ENCODE measurements at regions not wholly inside any gene's neighbourhood (a gene's known extent, or its start where the extent isn't known, plus 50 kb on each side); places are given as distances from the start of the nearest gene placed in this dataset.

GRCh38 chr4:38205261-38205660 lies 245.1 kb downstream of the PTTG2 start:
- TF ChIP-seq EZH2 (IDR thresholded peaks at IDR 0.05; ENCODE audit: borderline replicate concordance, low read depth, low read length, poor library complexity, severe bottlenecking), result no peak
- no peak for TF ChIP-seq CTCF (conservative IDR thresholded peaks at IDR 0.05; ENCODE audit: low read depth, low read length)
- intact Hi-C loops (cut with micrococcal nuclease; ENCODE audit: unreplicated experiment), result no loop called here
- Histone ChIP-seq H3K4me3 (ENCODE audit: low read depth, low read length, poor library complexity, severe bottlenecking) (no peak overlapping the region), H3K9me3 (ENCODE audit: low read depth, low read length, poor library complexity, severe bottlenecking) (no peaks in the 10 kb centered on the region), H3K4me1 (ENCODE audit: insufficient read depth, low read length, poor library complexity, severe bottlenecking) (no peaks in the 10 kb centered on the region), H3K27ac (ENCODE audit: low read depth, low read length, poor library complexity, severe bottlenecking) (no peak overlapping the region), H3K36me3 (ENCODE audit: insufficient read depth, low read length, poor library complexity, severe bottlenecking) (no peaks in the 10 kb centered on the region), H3K27me3 (replicated peaks; ENCODE audit: insufficient read depth, low read depth, low read length, poor library complexity) (no peaks in the 10 kb centered on the region)
- BruUV-seq (replicated peaks), result no TSS peak
- CTCF ChIA-PET, result no interaction called here
- POLR2A ChIA-PET (ENCODE audit: low non-redundant PET), result no interaction called here
- DNase-seq (ENCODE audit: low spot score), result no peak

- Histone ChIP-seq H3K4me1 (ENCODE audit: insufficient read depth, low read length, poor library complexity, severe bottlenecking) (no peaks in the 10 kb centered on the region), H3K4me3 (ENCODE audit: low read depth, low read length, poor library complexity, severe bottlenecking) (no peak overlapping the region), H3K36me3 (ENCODE audit: insufficient read depth, low read length, poor library complexity, severe bottlenecking) (no peaks in the 10 kb centered on the region), H3K9me3 (ENCODE audit: low read depth, low read length, poor library complexity, severe bottlenecking) (no peaks in the 10 kb centered on the region), H3K27me3 (replicated peaks; ENCODE audit: insufficient read depth, low read depth, low read length, poor library complexity) (no peaks in the 10 kb centered on the region), H3K27ac (ENCODE audit: low read depth, low read length, poor library complexity, severe bottlenecking) (no peak overlapping the region)
- CTCF ChIA-PET, result no interaction called here
- POLR2A ChIA-PET (ENCODE audit: low non-redundant PET), result no interaction called here
- no TSS peak for BruUV-seq (replicated peaks)
- intact Hi-C loops (cut with micrococcal nuclease; ENCODE audit: unreplicated experiment), result no loop called here
- TF ChIP-seq EZH2 (IDR thresholded peaks at IDR 0.05; ENCODE audit: borderline replicate concordance, low read depth, low read length, poor library complexity, severe bottlenecking) (no peak), CTCF (conservative IDR thresholded peaks at IDR 0.05; ENCODE audit: low read depth, low read length) (no peak)
- DNase-seq (ENCODE audit: low spot score), result no peak
These were observed 246.9 kb downstream of the PTTG2 start for GRCh38 chr4:38207110-38207457.

GRCh38 chr4:38209654-38210053 lies 249.5 kb downstream of the PTTG2 start:
- Histone ChIP-seq H3K36me3 (ENCODE audit: insufficient read depth, low read length, poor library complexity, severe bottlenecking) (no peaks in the 10 kb centered on the region), H3K9me3 (ENCODE audit: low read depth, low read length, poor library complexity, severe bottlenecking) (no peaks in the 10 kb centered on the region), H3K4me1 (ENCODE audit: insufficient read depth, low read length, poor library complexity, severe bottlenecking) (no peaks in the 10 kb centered on the region), H3K27ac (ENCODE audit: low read depth, low read length, poor library complexity, severe bottlenecking) (no peak overlapping the region), H3K27me3 (replicated peaks; ENCODE audit: insufficient read depth, low read depth, low read length, poor library complexity) (no peaks in the 10 kb centered on the region), H3K4me3 (ENCODE audit: low read depth, low read length, poor library complexity, severe bottlenecking) (no peak overlapping the region)
- no peak for TF ChIP-seq EZH2 (IDR thresholded peaks at IDR 0.05; ENCODE audit: borderline replicate concordance, low read depth, low read length, poor library complexity, severe bottlenecking)
- no peak for TF ChIP-seq CTCF (conservative IDR thresholded peaks at IDR 0.05; ENCODE audit: low read depth, low read length)
- POLR2A ChIA-PET (ENCODE audit: low non-redundant PET), result no interaction called here
- BruUV-seq (replicated peaks), result no TSS peak
- CTCF ChIA-PET, result no interaction called here
- no peak for DNase-seq (ENCODE audit: low spot score)
- intact Hi-C loops (cut with micrococcal nuclease; ENCODE audit: unreplicated experiment), result no loop called here

All from A673 (cell line).